ENCODE measurements at regions not wholly inside any gene's neighbourhood (a gene's known extent, or its start where the extent isn't known, plus 50 kb on each side); places are given as distances from the start of the nearest gene placed in this dataset.
A peak's percentile ranks its signal among the peaks of the same experiment; 100 is the strongest.
"Not testable (repeated sequence)": the region's sequence is repeated elsewhere in the genome, so short reads cannot be mapped to it uniquely, and the experiment has no call there.

- not testable (repeated sequence) for H3K4me1 ChIP-seq (ENCODE audit: control insufficient read depth in 1 of 2, insufficient read depth in 2 of 2, low read length in 2 of 2); H3K27ac ChIP-seq (ENCODE audit: low read depth in 1 of 2, low read length in 2 of 2); H3K4me3 ChIP-seq (ENCODE audit: low read length in 2 of 2); H3K9me3 ChIP-seq (ENCODE audit: control insufficient read depth, low read length); H3K27me3 ChIP-seq (ENCODE audit: control insufficient read depth in 1 of 2, insufficient read depth in 2 of 2, low read length in 1 of 2); ATAC-seq (ENCODE audit: low FRiP score); H3K36me3 ChIP-seq (ENCODE audit: control insufficient read depth in 1 of 2, insufficient read depth in 2 of 2, low read length in 1 of 2); DNase-seq
- intact Hi-C loops (cut with DNase I): loop anchor here in 1 of 2 donors (2.0 kb wide), 1 partner anchor 111 kb away; no protein-coding TSS in a partner anchor
- WGBS, 2 donors: 54 to 55% methylated on average over 2 of the region's 2 CpGs
Observed at GRCh38 chr5:1635477-1635876, 111.7 kb upstream of the LPCAT1 start.

- Histone ChIP-seq H3K4me3 (ENCODE audit: low read length in 2 of 2) (peak overlapping the region; percentile 53 to 57), H3K27me3 (ENCODE audit: control insufficient read depth in 1 of 2, insufficient read depth in 2 of 2, low read length in 1 of 2) (no peaks in the 10 kb centered on the region), H3K27ac (ENCODE audit: low read depth in 1 of 2, low read length in 2 of 2) (peak overlapping the region; percentile 4 to 28), H3K4me1 (ENCODE audit: control insufficient read depth in 1 of 2, insufficient read depth in 2 of 2, low read length in 2 of 2) (no peaks in the 10 kb centered on the region), H3K36me3 (ENCODE audit: control insufficient read depth in 1 of 2, insufficient read depth in 2 of 2, low read length in 1 of 2) (no peaks in the 10 kb centered on the region), H3K9me3 (ENCODE audit: control insufficient read depth, low read length) (no peaks in the 10 kb centered on the region)
- ATAC-seq (ENCODE audit: low FRiP score): no peak
- intact Hi-C loops (cut with DNase I): loop anchor here in 1 of 2 donors (2.0 to 5.0 kb wide), 2 partner anchors 109 to 287 kb away; partner anchors contain the start of gene CLPTM1L
- no peak for DNase-seq
- whole genome bisulfite sequencing, 2 donors: 6 to 26% methylated on average over 16 to 18 of the region's 18 CpGs
Observed at GRCh38 chr5:1634337-1634661, 110.5 kb upstream of the LPCAT1 start.

GRCh38 chr5:1633605-1634336, 110.0 kb upstream of the LPCAT1 start:
- DNase-seq (peak; percentile 93 to 94), ATAC-seq (ENCODE audit: low FRiP score) (peak; percentile 96)
- Histone ChIP-seq H3K9me3 (ENCODE audit: control insufficient read depth, low read length) (no peaks in the 10 kb centered on the region), H3K4me1 (ENCODE audit: control insufficient read depth in 1 of 2, insufficient read depth in 2 of 2, low read length in 2 of 2) (no peaks in the 10 kb centered on the region), H3K27me3 (ENCODE audit: control insufficient read depth in 1 of 2, insufficient read depth in 2 of 2, low read length in 1 of 2) (no peaks in the 10 kb centered on the region), H3K36me3 (ENCODE audit: control insufficient read depth in 1 of 2, insufficient read depth in 2 of 2, low read length in 1 of 2) (no peaks in the 10 kb centered on the region), H3K4me3 (ENCODE audit: low read length in 2 of 2) (peak overlapping the region; percentile 53 to 57), H3K27ac (ENCODE audit: low read depth in 1 of 2, low read length in 2 of 2) (peak overlapping the region; percentile 28 to 53)
- intact Hi-C loops (cut with DNase I): loop anchor here in 1 of 2 donors (2.0 to 5.0 kb wide), 2 partner anchors 109 to 286 kb away; partner anchors contain the start of gene CLPTM1L
- WGBS, 2 donors: 0 to 2% methylated on average over 47 to 75 of the region's 75 CpGs

GRCh38 chr5:1631004-1631403, 107.2 kb upstream of the LPCAT1 start:
- DNase-seq; H3K4me1 ChIP-seq (ENCODE audit: control insufficient read depth in 1 of 2, insufficient read depth in 2 of 2, low read length in 2 of 2); ATAC-seq (ENCODE audit: low FRiP score); H3K4me3 ChIP-seq (ENCODE audit: low read length in 2 of 2); H3K36me3 ChIP-seq (ENCODE audit: control insufficient read depth in 1 of 2, insufficient read depth in 2 of 2, low read length in 1 of 2); H3K27ac ChIP-seq (ENCODE audit: low read depth in 1 of 2, low read length in 2 of 2); H3K9me3 ChIP-seq (ENCODE audit: control insufficient read depth, low read length); H3K27me3 ChIP-seq (ENCODE audit: control insufficient read depth in 1 of 2, insufficient read depth in 2 of 2, low read length in 1 of 2): not testable (repeated sequence)
- WGBS, 2 donors: 82 to 91% methylated on average over 5 of the region's 5 CpGs
- intact Hi-C loops (cut with DNase I): loop anchor here in 1 of 2 donors (5.0 kb wide), 1 partner anchor 284 kb away; the partner anchor contains the start of gene CLPTM1L

GRCh38 chr5:1626397-1626796, 102.6 kb upstream of the LPCAT1 start:
- H3K4me1 ChIP-seq (ENCODE audit: control insufficient read depth in 1 of 2, insufficient read depth in 2 of 2, low read length in 2 of 2); ATAC-seq (ENCODE audit: low FRiP score); H3K36me3 ChIP-seq (ENCODE audit: control insufficient read depth in 1 of 2, insufficient read depth in 2 of 2, low read length in 1 of 2); H3K4me3 ChIP-seq (ENCODE audit: low read length in 2 of 2); DNase-seq; H3K27ac ChIP-seq (ENCODE audit: low read depth in 1 of 2, low read length in 2 of 2); H3K9me3 ChIP-seq (ENCODE audit: control insufficient read depth, low read length); intact Hi-C loops (cut with DNase I); H3K27me3 ChIP-seq (ENCODE audit: control insufficient read depth in 1 of 2, insufficient read depth in 2 of 2, low read length in 1 of 2): not testable (repeated sequence)
- 93% methylated on average over 12 of the region's 12 CpGs for WGBS, 2 donors

- H3K4me3 ChIP-seq (ENCODE audit: low read length in 2 of 2); H3K9me3 ChIP-seq (ENCODE audit: control insufficient read depth, low read length); intact Hi-C loops (cut with DNase I); H3K27ac ChIP-seq (ENCODE audit: low read depth in 1 of 2, low read length in 2 of 2); H3K27me3 ChIP-seq (ENCODE audit: control insufficient read depth in 1 of 2, insufficient read depth in 2 of 2, low read length in 1 of 2); H3K36me3 ChIP-seq (ENCODE audit: control insufficient read depth in 1 of 2, insufficient read depth in 2 of 2, low read length in 1 of 2); DNase-seq; H3K4me1 ChIP-seq (ENCODE audit: control insufficient read depth in 1 of 2, insufficient read depth in 2 of 2, low read length in 2 of 2); ATAC-seq (ENCODE audit: low FRiP score): not testable (repeated sequence)
- 89 to 91% methylated on average over 14 of the region's 14 CpGs for WGBS, 2 donors
Observed at GRCh38 chr5:1619531-1619930, 95.8 kb upstream of the LPCAT1 start.

GRCh38 chr5:1618296-1618865, 94.6 kb upstream of the LPCAT1 start:
- intact Hi-C loops (cut with DNase I); H3K4me1 ChIP-seq (ENCODE audit: control insufficient read depth in 1 of 2, insufficient read depth in 2 of 2, low read length in 2 of 2); H3K9me3 ChIP-seq (ENCODE audit: control insufficient read depth, low read length); H3K4me3 ChIP-seq (ENCODE audit: low read length in 2 of 2); ATAC-seq (ENCODE audit: low FRiP score); H3K27me3 ChIP-seq (ENCODE audit: control insufficient read depth in 1 of 2, insufficient read depth in 2 of 2, low read length in 1 of 2); H3K36me3 ChIP-seq (ENCODE audit: control insufficient read depth in 1 of 2, insufficient read depth in 2 of 2, low read length in 1 of 2); DNase-seq; H3K27ac ChIP-seq (ENCODE audit: low read depth in 1 of 2, low read length in 2 of 2): not testable (repeated sequence)
- 91 to 93% methylated on average over 18 of the region's 18 CpGs for WGBS, 2 donors

GRCh38 chr5:1617236-1617755, 93.5 kb upstream of the LPCAT1 start:
- H3K4me1 ChIP-seq (ENCODE audit: control insufficient read depth in 1 of 2, insufficient read depth in 2 of 2, low read length in 2 of 2); ATAC-seq (ENCODE audit: low FRiP score); H3K36me3 ChIP-seq (ENCODE audit: control insufficient read depth in 1 of 2, insufficient read depth in 2 of 2, low read length in 1 of 2); intact Hi-C loops (cut with DNase I); H3K4me3 ChIP-seq (ENCODE audit: low read length in 2 of 2); H3K27ac ChIP-seq (ENCODE audit: low read depth in 1 of 2, low read length in 2 of 2); H3K9me3 ChIP-seq (ENCODE audit: control insufficient read depth, low read length); DNase-seq; H3K27me3 ChIP-seq (ENCODE audit: control insufficient read depth in 1 of 2, insufficient read depth in 2 of 2, low read length in 1 of 2): not testable (repeated sequence)
- 96% methylated on average over 16 of the region's 16 CpGs for WGBS, 2 donors

GRCh38 chr5:1613515-1613914, 89.8 kb upstream of the LPCAT1 start:
- H3K27ac ChIP-seq (ENCODE audit: low read depth in 1 of 2, low read length in 2 of 2); DNase-seq; intact Hi-C loops (cut with DNase I); H3K36me3 ChIP-seq (ENCODE audit: control insufficient read depth in 1 of 2, insufficient read depth in 2 of 2, low read length in 1 of 2); ATAC-seq (ENCODE audit: low FRiP score); H3K9me3 ChIP-seq (ENCODE audit: control insufficient read depth, low read length); H3K27me3 ChIP-seq (ENCODE audit: control insufficient read depth in 1 of 2, insufficient read depth in 2 of 2, low read length in 1 of 2); H3K4me1 ChIP-seq (ENCODE audit: control insufficient read depth in 1 of 2, insufficient read depth in 2 of 2, low read length in 2 of 2); H3K4me3 ChIP-seq (ENCODE audit: low read length in 2 of 2): not testable (repeated sequence)
- 95 to 97% methylated on average over 13 of the region's 13 CpGs for WGBS, 2 donors
